IPS-18c (cell line): ENCODE measurements at regions not wholly inside any gene's neighbourhood (a gene's known extent, or its start where the extent isn't known, plus 50 kb on each side); places are given as distances from the start of the nearest gene placed in this dataset.

Experiments used
- H3K4me3 ChIP-seq: 2 replicates; pipeline ENCODE4 v1.7.0; 2013; ENCODE audit warnings: low read depth, mild to moderate bottlenecking, low read length, moderate library complexity; ENCODE audit not compliant: insufficient read depth
- H3K9me3 ChIP-seq: one replicate; pipeline ENCODE4 v1.6.1; 2013; ENCODE audit warnings: mild to moderate bottlenecking, low read length, moderate library complexity; ENCODE audit not compliant: control insufficient read depth, insufficient read depth

DNA sequence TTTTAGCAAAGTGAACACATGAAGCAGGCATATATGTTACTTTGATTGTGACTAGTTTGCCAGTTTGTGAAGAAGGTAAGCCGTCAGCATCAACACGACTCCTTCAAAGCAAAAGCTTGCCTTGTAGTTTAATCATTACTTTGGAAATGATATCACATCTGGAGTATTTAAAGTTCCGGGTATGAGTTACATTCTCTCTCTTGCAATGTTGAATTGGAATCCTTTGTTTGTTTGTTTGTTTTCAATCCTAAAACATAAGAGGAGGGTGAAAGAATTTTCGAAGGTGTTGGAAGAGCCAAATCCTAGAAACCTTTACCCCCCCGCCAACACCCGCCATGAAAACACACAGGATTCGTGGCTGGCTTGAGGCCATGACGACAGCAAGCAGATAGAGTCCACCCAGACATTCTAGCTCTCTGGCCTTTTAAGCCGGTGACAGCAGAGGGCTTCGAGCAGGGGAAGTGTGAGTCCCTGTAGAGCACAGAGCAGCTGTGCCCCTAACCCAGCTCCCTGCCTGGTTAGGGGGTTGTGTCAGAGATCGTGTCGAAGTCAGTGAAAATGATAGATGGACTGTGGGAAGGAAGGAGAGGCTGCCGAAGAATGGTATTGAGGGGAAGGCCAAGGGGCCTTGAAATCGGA is 103.8 kb upstream of the SMIM21 start:
- H3K4me3 ChIP-seq = no peak overlapping the region
- peaks cover 2% of the 10 kb centered on the region for H3K9me3 ChIP-seq

DNA sequence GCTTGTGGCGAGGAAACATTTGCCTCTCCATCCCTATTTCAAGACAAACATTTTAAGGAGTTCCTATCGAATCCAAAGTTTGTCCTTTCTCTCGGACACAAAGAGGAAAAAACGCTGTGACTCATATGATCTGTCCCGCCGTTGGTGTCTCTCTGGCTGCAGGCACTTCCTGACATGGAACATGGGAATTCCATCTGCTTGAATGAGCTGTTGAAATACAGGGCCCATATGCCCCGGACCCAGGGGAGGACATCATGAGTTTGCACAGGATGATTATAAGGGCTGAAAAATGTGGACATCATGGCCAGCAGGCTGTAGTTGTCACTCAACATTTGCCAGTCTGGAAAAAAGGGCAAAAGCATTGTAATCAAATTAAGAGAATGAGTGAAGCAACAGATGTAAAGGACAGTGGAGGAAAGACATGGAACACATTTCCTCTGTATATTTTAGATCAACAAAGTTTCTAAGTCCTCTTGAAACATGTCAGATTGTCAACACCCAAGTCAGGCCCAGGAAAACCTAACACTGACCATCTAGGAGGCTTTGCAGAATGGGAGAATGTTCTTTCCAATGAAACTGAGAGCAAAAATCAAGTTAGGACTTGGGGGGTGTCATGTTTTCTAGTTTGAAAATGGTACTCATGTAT is 103.2 kb upstream of the SMIM21 start:
- H3K4me3 ChIP-seq = no peak overlapping the region
- H3K9me3 ChIP-seq = peaks cover 2% of the 10 kb centered on the region

DNA sequence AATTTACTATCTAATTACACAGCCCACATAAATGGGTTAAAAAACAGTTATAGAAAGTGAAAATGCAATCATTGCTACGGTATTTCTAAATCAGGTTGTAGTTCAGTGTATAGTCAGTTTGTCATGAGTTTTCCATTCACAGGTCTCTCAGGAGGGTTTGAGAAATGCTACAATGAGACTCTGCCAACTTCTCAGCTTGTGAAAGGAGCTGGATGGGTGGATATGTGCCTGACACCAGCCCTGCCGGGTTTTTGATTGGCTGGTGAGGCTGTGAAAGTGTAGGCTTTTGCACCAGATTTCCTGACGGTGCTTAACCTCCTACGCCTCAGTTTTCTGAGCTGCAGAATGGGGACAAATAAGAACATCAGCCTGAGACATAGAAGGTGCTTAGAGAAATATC is 102.6 kb upstream of the SMIM21 start:
- no peak overlapping the region for H3K4me3 ChIP-seq
- H3K9me3 ChIP-seq = peaks cover 2% of the 10 kb centered on the region

DNA sequence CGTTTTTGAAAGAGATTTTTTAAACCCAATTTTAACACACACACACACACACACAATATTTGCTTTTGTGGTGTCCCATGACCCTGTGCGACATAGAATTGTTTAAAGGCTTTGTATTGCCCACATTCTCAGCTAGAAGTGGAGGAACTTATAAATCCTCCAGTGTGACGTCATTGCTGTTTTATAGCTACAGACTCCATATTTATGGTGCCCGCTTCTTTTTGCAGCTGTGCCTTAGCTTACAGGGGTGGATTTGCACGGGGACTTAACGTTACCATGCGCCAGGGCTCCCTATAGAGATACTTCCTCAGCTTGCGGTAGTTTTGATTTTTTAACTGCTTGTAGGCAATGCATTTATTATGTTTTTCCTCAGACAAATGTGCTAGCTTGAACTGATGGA is 101.9 kb upstream of the SMIM21 start:
- Histone ChIP-seq H3K4me3 (no peak overlapping the region), H3K9me3 (peaks cover 2% of the 10 kb centered on the region)

DNA sequence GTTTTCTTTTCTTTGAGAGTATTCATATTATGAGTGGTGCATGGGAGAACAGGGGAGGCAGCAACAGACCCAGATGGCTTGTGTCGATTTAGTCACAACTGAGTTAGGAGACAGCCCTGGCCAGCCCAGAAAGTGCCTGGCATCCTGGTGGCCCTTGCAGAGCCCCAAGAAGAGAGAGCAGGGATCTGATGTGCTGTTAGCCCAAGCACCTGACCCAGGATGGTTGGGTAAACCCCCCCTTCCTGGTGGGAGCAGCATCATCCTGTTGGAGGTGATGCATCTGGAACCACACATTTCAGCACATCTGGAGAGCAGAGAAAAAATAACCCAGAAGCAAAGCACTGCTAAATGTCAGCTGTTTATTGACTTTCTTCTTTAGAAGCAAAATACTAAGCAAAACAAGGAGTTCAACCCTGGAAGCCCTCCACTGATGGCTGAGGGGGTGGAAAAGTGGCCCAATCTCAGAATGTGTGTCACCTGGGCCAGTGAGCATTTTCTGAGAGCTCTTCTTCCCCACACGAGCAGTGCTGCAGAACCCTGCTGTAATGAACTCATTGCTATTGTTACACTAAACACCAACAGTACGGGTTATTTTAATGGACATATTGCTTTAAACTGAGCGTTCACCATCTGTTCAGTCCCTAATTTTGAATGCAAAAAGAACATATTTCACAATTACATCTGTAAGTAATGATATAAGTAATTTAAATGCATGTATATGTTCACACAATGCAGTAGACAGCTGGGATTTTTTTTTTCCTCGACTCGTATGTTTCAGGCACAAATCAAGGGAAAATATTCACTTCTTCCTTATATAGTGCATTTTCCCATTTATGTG is 100.6 kb upstream of the SMIM21 start:
- Histone ChIP-seq H3K9me3 (peaks cover 2% of the 10 kb centered on the region), H3K4me3 (no peak overlapping the region)

DNA sequence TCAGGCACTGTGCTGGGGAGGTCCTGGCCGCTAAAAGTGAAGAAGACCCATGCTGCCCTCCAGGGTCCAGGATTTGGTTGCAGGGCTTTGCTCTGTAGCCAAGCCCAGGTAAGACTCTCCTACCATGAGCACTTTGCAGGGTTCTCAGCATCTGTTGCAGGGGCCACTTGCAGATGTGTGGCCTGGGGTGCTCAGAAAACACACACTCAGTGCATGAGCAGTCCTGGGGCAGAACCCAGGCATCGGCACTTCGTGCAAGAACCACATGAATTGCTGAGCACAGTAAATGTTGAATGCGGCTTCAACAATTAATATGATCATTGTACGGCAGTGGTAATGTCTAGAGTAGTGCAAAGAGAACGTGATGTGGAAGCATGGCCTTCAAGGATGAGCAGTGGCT is 98.5 kb upstream of the SMIM21 start:
- Histone ChIP-seq H3K4me3 (no peak overlapping the region), H3K9me3 (no peaks in the 10 kb centered on the region)

DNA sequence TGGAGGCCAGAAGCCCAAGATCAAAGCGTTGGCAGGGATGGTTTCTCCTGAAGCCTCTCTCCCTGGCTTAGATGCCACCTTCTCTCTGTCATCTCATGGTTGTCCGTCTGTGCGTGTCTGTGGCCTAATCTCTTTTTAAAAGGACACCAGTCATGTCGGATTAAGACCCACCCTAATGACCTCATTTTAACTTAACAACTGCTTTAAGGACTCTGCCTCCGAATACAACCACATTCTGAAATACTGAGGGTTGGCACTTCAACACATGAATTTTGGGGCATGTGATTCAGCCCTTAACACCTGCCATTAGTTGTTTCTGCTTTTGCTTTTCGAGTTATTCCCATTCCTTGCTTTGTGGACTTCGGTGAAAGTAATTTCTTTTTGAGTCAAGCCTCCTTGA is 97.8 kb upstream of the SMIM21 start:
- H3K9me3 ChIP-seq = no peaks in the 10 kb centered on the region

DNA sequence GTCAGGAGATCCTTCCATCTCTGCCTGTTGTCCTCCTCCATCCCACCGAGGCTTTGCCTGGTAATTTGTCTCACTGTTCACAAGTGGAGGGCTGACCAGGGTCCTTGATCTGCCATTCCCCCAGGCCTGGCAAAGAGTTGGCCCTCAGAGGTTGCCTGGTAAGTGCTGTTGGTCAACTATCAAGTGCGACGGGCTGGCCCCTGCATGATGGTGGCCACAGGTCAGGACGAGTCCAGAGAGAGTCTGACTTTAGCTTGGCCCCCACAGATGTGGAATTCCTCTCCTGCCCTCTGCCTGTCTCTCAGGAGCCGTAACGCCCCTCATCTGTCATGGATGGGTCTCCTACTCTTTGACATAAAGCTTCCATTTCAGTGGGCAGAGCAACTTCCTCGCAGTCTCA is 97.3 kb upstream of the SMIM21 start:
- no peaks in the 10 kb centered on the region for H3K9me3 ChIP-seq

More for the DNA sequence above, 97.8 kb upstream of the SMIM21 start:
- no peak overlapping the region for H3K4me3 ChIP-seq

DNA sequence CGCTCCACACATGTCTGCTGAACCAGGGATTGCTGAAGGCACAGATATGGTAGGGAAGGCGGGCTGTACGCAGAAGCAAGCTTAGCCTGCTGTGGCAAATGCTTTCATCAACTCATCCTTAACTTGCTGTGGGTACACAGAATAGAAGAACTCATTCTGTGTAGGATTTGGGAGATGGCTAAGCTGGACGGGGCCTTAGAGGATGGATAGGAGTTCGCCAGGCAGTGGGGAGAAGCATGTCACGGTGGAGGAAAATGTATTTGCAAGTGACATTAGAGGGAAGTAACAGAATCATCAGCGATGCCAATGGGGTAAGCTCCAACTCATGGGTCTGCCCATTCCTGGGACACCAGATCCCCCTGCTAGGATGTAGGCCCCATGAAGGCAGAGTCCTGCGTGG is 96.7 kb upstream of the SMIM21 start:
- H3K4me3 ChIP-seq = no peak overlapping the region
- H3K9me3 ChIP-seq = no peaks in the 10 kb centered on the region

More for the DNA sequence above, 97.3 kb upstream of the SMIM21 start:
- no peak overlapping the region for H3K4me3 ChIP-seq

DNA sequence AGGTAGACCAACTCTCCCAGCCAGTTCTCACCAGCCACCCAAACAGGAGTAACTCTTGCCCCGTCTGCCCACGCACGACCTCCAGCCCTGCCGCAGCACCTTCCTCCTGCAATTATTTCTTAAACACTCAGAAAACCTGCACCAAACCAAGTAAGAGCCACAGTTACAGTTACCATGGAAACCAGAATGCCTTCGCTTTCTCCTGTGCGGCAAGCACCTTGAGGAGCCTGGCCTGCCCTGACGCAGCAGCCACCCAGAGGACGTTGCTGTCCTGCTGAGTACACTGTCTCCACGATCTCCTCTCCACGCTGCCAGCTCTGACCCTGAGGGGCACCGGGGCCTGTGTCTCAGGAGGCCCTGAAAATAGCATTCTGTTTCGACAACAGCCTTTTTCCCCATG is 94.3 kb upstream of the SMIM21 start:
- Histone ChIP-seq H3K4me3 (no peak overlapping the region), H3K9me3 (no peaks in the 10 kb centered on the region)

DNA sequence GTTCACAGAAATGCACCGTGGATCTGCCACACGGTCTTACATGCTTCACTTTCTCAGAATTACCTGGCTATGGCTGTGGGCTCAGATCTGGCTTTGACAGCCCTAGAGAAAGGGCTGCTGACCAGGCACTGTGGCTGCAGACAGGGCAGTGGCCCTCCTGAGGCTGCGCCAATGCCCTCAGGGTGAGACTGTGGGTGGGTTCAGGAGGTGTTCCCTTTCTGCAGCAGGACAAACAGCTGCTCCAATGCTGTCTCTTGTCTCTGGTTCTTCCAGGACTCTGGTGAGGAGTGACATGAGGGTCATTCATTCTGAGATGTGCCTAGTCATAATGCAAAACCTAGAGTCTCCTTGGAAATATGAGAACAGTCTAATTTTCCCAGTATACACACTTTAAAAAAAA is 90.5 kb upstream of the SMIM21 start:
- Histone ChIP-seq H3K4me3 (no peak overlapping the region), H3K9me3 (peaks cover 4% of the 10 kb centered on the region)

DNA sequence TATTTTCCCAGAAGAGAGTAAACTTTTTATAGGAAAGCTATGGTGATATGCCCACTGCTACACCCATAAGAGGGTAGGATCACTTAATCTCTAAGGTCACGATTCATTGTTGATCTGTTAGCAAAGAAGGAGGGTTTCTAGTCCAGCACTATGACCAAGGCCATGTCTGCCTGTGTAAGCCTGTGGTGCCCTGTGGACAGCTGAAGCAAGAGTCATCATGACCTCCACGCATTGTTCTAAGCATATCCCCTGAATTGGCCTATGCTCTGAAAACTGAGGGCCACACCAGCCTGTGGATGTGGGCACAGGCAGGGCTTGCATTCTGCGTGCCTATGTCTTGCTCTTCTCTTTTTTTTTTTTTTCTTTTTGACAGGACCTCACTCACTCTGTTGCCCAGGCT is 89.8 kb upstream of the SMIM21 start:
- no peak overlapping the region for H3K4me3 ChIP-seq
- H3K9me3 ChIP-seq = peaks cover 4% of the 10 kb centered on the region

DNA sequence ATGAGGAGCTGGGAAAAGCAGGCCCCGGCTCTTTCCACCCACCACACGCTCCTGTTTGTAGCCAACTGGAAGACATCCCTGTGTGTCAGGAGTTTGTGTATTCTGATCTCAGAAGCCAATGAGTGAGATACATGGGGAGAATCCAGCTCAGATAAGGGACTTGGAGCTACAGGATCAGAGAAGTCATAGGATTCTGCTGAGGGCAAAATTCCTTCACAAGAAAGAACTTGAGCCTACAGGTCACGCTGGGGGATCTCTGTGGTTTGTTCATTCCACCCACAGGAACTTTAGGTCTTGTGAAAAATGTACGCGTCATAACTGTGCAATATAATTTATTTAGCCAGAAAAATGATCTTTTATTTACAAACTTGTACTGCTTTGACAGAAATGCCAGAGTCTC is 80.1 kb upstream of the SMIM21 start:
- Histone ChIP-seq H3K9me3 (no peaks in the 10 kb centered on the region), H3K4me3 (no peak overlapping the region)

DNA sequence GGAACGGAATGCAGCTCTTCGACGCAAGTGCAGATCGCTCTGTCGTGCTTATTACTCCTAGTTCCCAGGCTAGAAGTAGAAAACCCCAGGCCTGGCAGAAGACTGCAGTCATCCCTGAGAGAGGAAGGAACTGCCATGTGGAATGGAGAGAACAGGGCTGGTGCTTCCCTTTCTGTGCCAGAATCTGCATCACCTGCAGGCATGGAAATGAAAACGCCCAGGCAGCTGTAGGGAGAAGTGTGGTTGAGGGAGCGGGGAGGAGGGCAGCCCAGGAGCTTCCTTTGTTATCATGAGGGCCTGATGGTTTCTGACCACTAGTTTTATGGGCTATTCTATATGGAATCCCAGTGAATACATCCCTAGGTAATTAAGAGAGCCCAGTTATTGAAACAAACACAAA is 79.4 kb upstream of the SMIM21 start:
- H3K4me3 ChIP-seq = no peak overlapping the region
- no peaks in the 10 kb centered on the region for H3K9me3 ChIP-seq

DNA sequence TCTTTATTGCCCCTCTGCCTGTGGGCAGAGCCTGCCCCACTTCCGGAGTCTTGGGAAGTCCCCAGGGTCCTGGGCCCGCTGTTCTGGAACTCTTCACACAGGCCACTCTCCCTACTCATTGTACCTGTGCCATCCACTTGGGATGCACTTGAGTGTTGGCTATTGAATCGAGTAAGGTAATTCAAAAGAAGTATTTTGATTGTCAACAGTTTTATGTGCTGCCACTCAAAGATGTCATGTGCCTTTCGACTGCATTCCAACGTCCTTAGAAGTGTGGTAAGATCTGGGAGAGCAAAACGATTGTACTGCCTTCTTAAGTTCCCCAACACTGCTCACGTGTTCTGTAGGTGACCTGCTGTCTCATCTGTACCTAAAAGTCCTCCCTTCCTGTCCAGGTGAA is 77.0 kb upstream of the SMIM21 start:
- H3K9me3 ChIP-seq = no peaks in the 10 kb centered on the region
- no peak overlapping the region for H3K4me3 ChIP-seq

DNA sequence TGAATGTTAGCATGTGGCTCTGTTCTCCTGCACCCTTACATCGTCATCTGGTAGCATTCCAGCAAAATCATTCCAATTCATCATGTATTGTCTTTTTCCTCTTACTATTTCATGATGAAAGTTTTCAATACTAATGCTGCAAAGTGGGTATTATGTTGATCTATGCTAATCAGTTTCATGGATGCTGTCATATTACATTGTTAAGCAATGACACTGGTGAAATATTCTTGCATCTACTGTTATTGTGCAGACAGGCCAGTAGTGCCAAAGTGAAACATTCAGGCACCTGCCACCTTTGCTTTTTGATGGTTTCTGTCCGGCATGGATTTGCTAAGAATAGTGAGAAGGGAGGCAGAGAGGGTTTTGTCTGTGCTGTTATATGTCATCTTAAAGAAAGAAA is 76.1 kb upstream of the SMIM21 start:
- H3K9me3 ChIP-seq = no peaks in the 10 kb centered on the region
- H3K4me3 ChIP-seq = no peak overlapping the region

DNA sequence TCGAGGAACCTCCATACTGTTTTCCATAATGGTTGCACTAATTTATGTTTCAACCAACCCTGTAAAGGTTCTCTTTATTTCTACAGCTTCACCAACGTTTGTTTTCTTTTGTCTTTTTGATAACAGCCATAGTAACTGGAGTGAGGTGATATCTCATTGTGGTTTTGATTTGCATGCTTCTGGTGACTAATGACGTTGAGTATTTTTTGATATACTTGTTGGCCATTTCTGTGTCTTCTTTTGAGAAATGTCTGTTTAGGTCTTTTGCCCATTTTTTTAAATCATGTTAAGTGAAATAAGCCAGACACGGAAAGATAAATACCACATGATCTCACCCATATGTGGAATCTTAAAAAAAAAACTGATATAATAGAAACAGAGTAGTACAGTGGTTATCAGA is 74.8 kb upstream of the SMIM21 start:
- Histone ChIP-seq H3K4me3 (no peak overlapping the region), H3K9me3 (no peaks in the 10 kb centered on the region)

DNA sequence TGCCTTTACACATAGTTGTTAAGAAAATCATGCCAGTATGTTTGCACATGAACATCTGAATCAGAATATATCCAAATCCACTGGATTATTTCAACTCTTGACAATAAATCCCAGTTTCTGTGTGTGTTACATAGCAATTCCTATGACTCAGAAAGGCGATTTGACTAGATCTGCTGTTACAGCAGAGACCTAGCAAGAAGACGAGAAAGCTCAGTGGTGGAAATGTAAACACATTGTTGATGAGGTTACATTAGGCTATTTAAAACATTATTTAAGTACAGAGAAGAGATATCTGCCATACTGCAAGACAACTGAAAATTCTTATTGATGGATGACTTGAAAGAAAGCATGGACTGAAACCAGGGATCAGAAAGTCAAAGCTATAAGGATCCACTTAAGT is 73.0 kb upstream of the SMIM21 start:
- Histone ChIP-seq H3K4me3 (no peak overlapping the region), H3K9me3 (no peaks in the 10 kb centered on the region)
